ENCODE measurements at regions not wholly inside any gene's neighbourhood (a gene's known extent, or its start where the extent isn't known, plus 50 kb on each side); places are given as distances from the start of the nearest gene placed in this dataset.

DNA sequence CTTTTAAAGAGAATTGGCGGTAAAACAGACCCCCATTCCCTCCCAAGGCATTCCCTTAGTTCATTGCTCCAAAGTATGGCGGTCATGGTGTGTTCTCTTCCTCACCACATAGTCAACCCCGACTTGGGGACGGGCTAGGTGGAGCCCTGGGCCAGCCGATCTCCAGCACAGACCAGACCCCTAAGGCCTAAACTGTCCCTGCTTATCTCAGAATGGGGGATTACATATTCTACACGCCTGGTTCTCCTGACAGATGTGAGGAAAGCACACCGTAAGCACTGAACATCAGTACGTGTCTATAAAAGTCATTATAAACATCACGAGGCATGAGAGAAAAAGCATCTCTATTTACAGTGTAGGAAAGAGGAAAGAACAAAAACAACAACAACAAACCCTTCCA, 244.5 kb upstream of the STT3B start:
- Histone ChIP-seq H3K4me1 (replicated peaks; ENCODE audit: insufficient read depth) (peaks cover 46% of the 10 kb centered on the region), H3K4me2 (peak overlapping the region; percentile 53), H3K9me3 (ENCODE audit: insufficient read depth, low read depth) (no peaks in the 10 kb centered on the region), H3F3A (ENCODE audit: insufficient read depth, low read depth) (peaks cover 12% of the 10 kb centered on the region), H3K27me3 (ENCODE audit: insufficient read depth, low read depth) (no peaks in the 10 kb centered on the region), H4K20me1 (ENCODE audit: insufficient read depth) (no peaks in the 10 kb centered on the region), H3K4me3 (no peak overlapping the region), H2AFZ (no peak overlapping the region), H3K27ac (peak overlapping the region; percentile 66), H3K36me3 (ENCODE audit: low read depth) (no peaks in the 10 kb centered on the region), H3K79me2 (ENCODE audit: low read depth) (no peaks in the 10 kb centered on the region), H3K9me2 (ENCODE audit: insufficient read depth) (no peaks in the 10 kb centered on the region)
- intact Hi-C loops (cut with micrococcal nuclease; ENCODE audit: unreplicated experiment) = loop anchor here (1.0 to 5.0 kb wide), 7 partner anchors 13 to 521 kb away; partner anchors contain the start of gene STT3B
- TF ChIP-seq, protein P1, sequence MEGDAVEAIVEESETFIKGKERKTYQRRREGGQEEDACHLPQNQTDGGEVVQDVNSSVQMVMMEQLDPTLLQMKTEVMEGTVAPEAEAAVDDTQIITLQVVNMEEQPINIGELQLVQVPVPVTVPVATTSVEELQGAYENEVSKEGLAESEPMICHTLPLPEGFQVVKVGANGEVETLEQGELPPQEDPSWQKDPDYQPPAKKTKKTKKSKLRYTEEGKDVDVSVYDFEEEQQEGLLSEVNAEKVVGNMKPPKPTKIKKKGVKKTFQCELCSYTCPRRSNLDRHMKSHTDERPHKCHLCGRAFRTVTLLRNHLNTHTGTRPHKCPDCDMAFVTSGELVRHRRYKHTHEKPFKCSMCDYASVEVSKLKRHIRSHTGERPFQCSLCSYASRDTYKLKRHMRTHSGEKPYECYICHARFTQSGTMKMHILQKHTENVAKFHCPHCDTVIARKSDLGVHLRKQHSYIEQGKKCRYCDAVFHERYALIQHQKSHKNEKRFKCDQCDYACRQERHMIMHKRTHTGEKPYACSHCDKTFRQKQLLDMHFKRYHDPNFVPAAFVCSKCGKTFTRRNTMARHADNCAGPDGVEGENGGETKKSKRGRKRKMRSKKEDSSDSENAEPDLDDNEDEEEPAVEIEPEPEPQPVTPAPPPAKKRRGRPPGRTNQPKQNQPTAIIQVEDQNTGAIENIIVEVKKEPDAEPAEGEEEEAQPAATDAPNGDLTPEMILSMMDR (conservative IDR thresholded peaks at IDR 0.05) = no peak
- no peak for TF ChIP-seq EZH2 (IDR thresholded peaks at IDR 0.05; ENCODE audit: low read depth)
- no peak for DNase-seq
- ChIA-PET CTCF (no interaction called here), POLR2A (ENCODE audit: unreplicated experiment) (interaction anchor here (0.8 kb wide), 1 partner anchor 89 kb away, joined by 5 read pairs; no protein-coding TSS in a partner anchor)
- BruUV-seq (replicated peaks) = no TSS peak

- peaks cover 46% of the 10 kb centered on the region for H3K4me1 ChIP-seq (replicated peaks; ENCODE audit: insufficient read depth)
- intact Hi-C loops (cut with micrococcal nuclease; ENCODE audit: unreplicated experiment) = loop anchor here (1.0 to 5.0 kb wide), 7 partner anchors 13 to 521 kb away; partner anchors contain the start of gene STT3B
- no peaks in the 10 kb centered on the region for H4K20me1 ChIP-seq (ENCODE audit: insufficient read depth)
- ChIA-PET CTCF (no interaction called here), POLR2A (ENCODE audit: unreplicated experiment) (interaction anchor here (0.8 kb wide), 1 partner anchor 88 kb away, joined by 5 read pairs; no protein-coding TSS in a partner anchor)
- no peaks in the 10 kb centered on the region for H3K9me2 ChIP-seq (ENCODE audit: insufficient read depth)
- H3F3A ChIP-seq (ENCODE audit: insufficient read depth, low read depth) = peaks cover 12% of the 10 kb centered on the region
- no peak for TF ChIP-seq EZH2 (IDR thresholded peaks at IDR 0.05; ENCODE audit: low read depth)
- TF ChIP-seq, protein P1 (conservative IDR thresholded peaks at IDR 0.05) = no peak
- DNase-seq = peak; percentile 90 to 91
- H3K79me2 ChIP-seq (ENCODE audit: low read depth) = no peaks in the 10 kb centered on the region
- H3K27me3 ChIP-seq (ENCODE audit: insufficient read depth, low read depth) = no peaks in the 10 kb centered on the region
- H3K9me3 ChIP-seq (ENCODE audit: insufficient read depth, low read depth) = no peaks in the 10 kb centered on the region
- no TSS peak for BruUV-seq (replicated peaks)
- H3K4me2 ChIP-seq = peak overlapping the region; percentile 53
- no peaks in the 10 kb centered on the region for H3K36me3 ChIP-seq (ENCODE audit: low read depth)
- H3K4me3 ChIP-seq = no peak overlapping the region
- peak overlapping the region; percentile 66 for H3K27ac ChIP-seq
- H2AFZ ChIP-seq = no peak overlapping the region
Measured at GRCh38 chr3:31288641-31289100, 244.1 kb upstream of the STT3B start.

DNA sequence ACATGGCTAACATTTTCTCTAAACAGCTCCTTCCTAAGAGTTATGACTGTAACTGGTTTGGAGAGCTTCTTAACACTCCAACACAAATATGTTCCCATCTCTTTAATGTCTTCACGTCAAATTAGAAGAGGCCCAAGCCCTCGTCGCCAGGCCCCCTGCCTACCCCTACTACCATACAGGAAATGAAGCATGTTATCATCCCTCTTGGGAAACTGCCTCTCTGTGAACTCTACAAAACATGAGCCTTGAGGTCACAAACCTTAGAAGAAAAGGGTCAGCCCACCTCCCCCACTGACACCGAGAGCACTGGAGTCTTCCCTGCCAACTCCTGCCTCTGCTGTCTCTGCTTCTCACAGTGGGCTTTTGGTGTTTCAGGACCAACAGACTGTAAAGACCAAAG, 243.1 kb upstream of the STT3B start:
- DNase-seq = no peak
- intact Hi-C loops (cut with micrococcal nuclease; ENCODE audit: unreplicated experiment) = loop anchor here (2.0 to 5.0 kb wide), 4 partner anchors 88 to 522 kb away; partner anchors contain the start of gene STT3B
- no peaks in the 10 kb centered on the region for H3K79me2 ChIP-seq (ENCODE audit: low read depth)
- H3K36me3 ChIP-seq (ENCODE audit: low read depth) = no peaks in the 10 kb centered on the region
- no peak for TF ChIP-seq EZH2 (IDR thresholded peaks at IDR 0.05; ENCODE audit: low read depth)
- TF ChIP-seq, protein P1 (conservative IDR thresholded peaks at IDR 0.05) = no peak
- H3K27ac ChIP-seq = peak overlapping the region; percentile 54
- H3K4me1 ChIP-seq (replicated peaks; ENCODE audit: insufficient read depth) = peaks cover 46% of the 10 kb centered on the region
- peak overlapping the region; percentile 53 for H3K4me2 ChIP-seq
- no peaks in the 10 kb centered on the region for H3K9me3 ChIP-seq (ENCODE audit: insufficient read depth, low read depth)
- H3F3A ChIP-seq (ENCODE audit: insufficient read depth, low read depth) = peaks cover 12% of the 10 kb centered on the region
- H3K27me3 ChIP-seq (ENCODE audit: insufficient read depth, low read depth) = no peaks in the 10 kb centered on the region
- no TSS peak for BruUV-seq (replicated peaks)
- ChIA-PET CTCF (no interaction called here), POLR2A (ENCODE audit: unreplicated experiment) (no interaction called here)
- H3K9me2 ChIP-seq (ENCODE audit: insufficient read depth) = no peaks in the 10 kb centered on the region
- no peak overlapping the region; the same call in 1 of the 2 replicates for H3K4me3 ChIP-seq
- H4K20me1 ChIP-seq (ENCODE audit: insufficient read depth) = no peaks in the 10 kb centered on the region
- H2AFZ ChIP-seq = peak overlapping the region; percentile 69; the same call in 1 of the 2 replicates
